ENCODE measurements at regions not wholly inside any gene's neighbourhood (a gene's known extent, or its start where the extent isn't known, plus 50 kb on each side); places are given as distances from the start of the nearest gene placed in this dataset.

GRCh38 chr6:90356012-90356421 is 59.4 kb upstream of the BACH2 start:
- no peaks in the 10 kb centered on the region for H3K27me3 Mint-ChIP-seq
- ATAC-seq = no peak
- H3K4me3 Mint-ChIP-seq = no peak overlapping the region
- H3K27ac Mint-ChIP-seq = peak overlapping the region in 1 of 2 donors; percentile 73
- no peaks in the 10 kb centered on the region for H3K9me3 Mint-ChIP-seq
- peaks cover 32% of the 10 kb centered on the region for H3K4me1 Mint-ChIP-seq
- DNase-seq = no peak

DNA sequence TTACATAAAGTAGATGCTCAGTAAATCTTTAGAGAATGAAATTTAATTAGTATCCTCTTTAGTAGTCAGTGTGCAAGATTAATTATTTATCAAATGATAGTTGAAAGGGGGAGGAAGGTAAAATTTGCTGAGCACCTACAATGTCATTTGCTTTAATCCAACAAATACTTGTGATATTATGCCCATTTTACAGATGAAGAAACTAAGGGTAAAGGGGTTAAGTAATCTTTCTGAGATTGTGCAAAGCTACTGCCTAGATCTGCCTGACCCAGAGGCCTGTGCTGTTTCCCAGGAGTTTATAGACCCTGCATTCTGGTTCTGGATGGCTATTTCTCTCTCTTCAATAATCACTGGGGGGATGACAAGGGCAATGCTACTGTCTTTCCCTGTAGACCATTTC is 58.3 kb upstream of the BACH2 start:
- Mint-ChIP-seq H3K4me3 (no peak overlapping the region), H3K9me3 (peaks cover 0 to 10% of the 10 kb centered on the region in 2 donors), H3K4me1 (peaks cover 42% of the 10 kb centered on the region), H3K27ac (no peak overlapping the region), H3K27me3 (no peaks in the 10 kb centered on the region)
- DNase-seq (no peak), ATAC-seq (no peak)

GRCh38 chr6:90351696-90352095 is 55.1 kb upstream of the BACH2 start:
- Mint-ChIP-seq H3K27me3 (no peaks in the 10 kb centered on the region), H3K9me3 (peaks cover 0 to 10% of the 10 kb centered on the region in 2 donors), H3K27ac (peak overlapping the region in 1 of 2 donors; percentile 76), H3K4me1 (peaks cover 58% of the 10 kb centered on the region), H3K4me3 (peak overlapping the region; percentile 11 to 69)
- no peak for DNase-seq
- peak; percentile 29 for ATAC-seq

- peak overlapping the region; percentile 50 to 76 for H3K4me3 Mint-ChIP-seq
- DNase-seq = peak in 1 of 2 donors; percentile 52
These were observed 54.3 kb upstream of the BACH2 start for GRCh38 chr6:90350689-90351554.

DNA sequence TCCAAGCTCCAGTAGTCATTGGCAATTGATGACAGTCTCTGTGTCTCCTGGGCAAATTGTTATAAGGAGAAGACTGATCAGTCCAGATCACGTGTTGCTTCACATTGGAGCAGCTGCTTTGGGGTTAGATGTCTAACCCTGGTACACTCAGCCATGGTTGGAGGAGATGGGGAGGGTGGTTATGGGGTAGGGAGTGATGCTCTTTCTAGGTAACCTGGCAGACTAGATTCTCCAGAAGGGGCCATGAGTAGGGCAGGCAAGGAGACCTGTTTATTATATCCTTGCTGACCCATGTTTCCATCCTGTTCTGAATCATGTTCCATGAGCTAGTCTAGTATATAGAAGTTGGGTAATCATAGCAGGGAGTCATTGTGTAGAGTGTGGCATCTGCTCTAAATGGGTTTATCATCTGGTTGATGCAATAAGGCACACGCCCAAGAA is 50.8 kb upstream of the BACH2 start:
- Mint-ChIP-seq H3K9me3 (peaks cover 0 to 10% of the 10 kb centered on the region in 2 donors), H3K4me1 (peaks cover 43% of the 10 kb centered on the region)

More at GRCh38 chr6:90350689-90351554, 54.3 kb upstream of the BACH2 start:
- peak; percentile 81 for ATAC-seq
- peaks cover 0 to 10% of the 10 kb centered on the region in 2 donors for H3K9me3 Mint-ChIP-seq
- peak overlapping the region; percentile 85 to 92 for H3K27ac Mint-ChIP-seq
- peaks cover 55% of the 10 kb centered on the region for H3K4me1 Mint-ChIP-seq
- no peaks in the 10 kb centered on the region for H3K27me3 Mint-ChIP-seq

DNA sequence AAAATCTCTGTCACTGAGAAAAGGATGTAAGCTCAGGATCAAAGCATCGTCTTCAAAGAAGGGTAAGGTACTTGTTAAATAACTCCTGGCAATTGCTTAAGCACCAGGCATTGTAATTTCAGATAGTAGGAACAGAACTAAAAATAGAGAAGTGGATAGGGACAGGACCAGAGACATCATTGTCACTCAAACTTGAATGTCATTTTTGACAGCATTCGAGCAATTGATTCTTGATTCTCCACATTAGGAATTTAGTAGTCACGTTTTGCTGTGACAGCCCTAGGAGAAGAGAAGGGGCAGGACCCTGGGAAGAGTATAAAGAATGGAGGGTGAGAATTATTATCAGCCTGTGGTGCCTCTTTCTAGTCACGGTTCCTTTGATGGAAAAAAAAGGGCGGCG is 50.1 kb upstream of the BACH2 start:
- Mint-ChIP-seq H3K4me1 (peaks cover 36% of the 10 kb centered on the region), H3K27ac (no peak overlapping the region), H3K27me3 (no peaks in the 10 kb centered on the region), H3K4me3 (no peak overlapping the region), H3K9me3 (peaks cover 0 to 10% of the 10 kb centered on the region in 2 donors)
- DNase-seq (no peak), ATAC-seq (no peak)

More for the DNA sequence above, 50.8 kb upstream of the BACH2 start:
- peak; percentile 84 for ATAC-seq
- Mint-ChIP-seq H3K27me3 (no peaks in the 10 kb centered on the region), H3K4me3 (no peak overlapping the region), H3K27ac (peak overlapping the region in 1 of 2 donors; percentile 15)
- DNase-seq = peak in 1 of 2 donors; percentile 21
